Sigmoid colon (tissue), 4 donors: ENCODE measurements at regions not wholly inside any gene's neighbourhood (a gene's known extent, or its start where the extent isn't known, plus 50 kb on each side); places are given as distances from the start of the nearest gene placed in this dataset.

Source experiments
- CTCF ChIP-seq, 4 experiments: fragments of 450-650 bp in 3 of 4; fragments of 200-600 bp in 1 of 4; IDR thresholded peaks; one replicate each; pipeline ENCODE4 v1.5.1; 2016 to 2019; ENCODE audit warnings: antibody characterized with exemption in 4 of 4, mild to moderate bottlenecking in 3 of 4, moderate library complexity in 2 of 4
- POLR2A ChIP-seq, 2 donors: fragments of 450-650 bp; IDR thresholded peaks; one replicate each; pipeline ENCODE4 v1.6.1; 2016; ENCODE audit warnings: antibody characterized with exemption in 2 of 2, mild to moderate bottlenecking in 2 of 2, moderate library complexity in 2 of 2
- POLR2AphosphoS5 ChIP-seq, 4 donors: sonication (generic); formaldehyde crosslinking; IDR thresholded peaks; one replicate each; pipeline ENCODE4 v1.6.1; 2017; ENCODE audit warnings: antibody characterized with exemption in 4 of 4

GRCh38 chr20:26216025-26216424 lies 519.4 kb upstream of the ZNF337 start:
- TF ChIP-seq CTCF (IDR thresholded peaks at IDR 0.05): no peak
- TF ChIP-seq POLR2AphosphoS5 (IDR thresholded peaks at IDR 0.05): no peak
- no peak for TF ChIP-seq POLR2A (IDR thresholded peaks at IDR 0.05)
